Fibroblast of skin of left quadriceps (primary cell): ENCODE measurements at regions not wholly inside any gene's neighbourhood (a gene's known extent, or its start where the extent isn't known, plus 50 kb on each side); places are given as distances from the start of the nearest gene placed in this dataset.

Experiments used
- DNase-seq, 2 experiments: peaks; one replicate each; pipeline ENCODE4 v3.0.0-alpha.2; 2013; ENCODE audit warnings: low read depth in 2 of 2

GRCh38 chr3:170753421-170754310 is 116.3 kb downstream of the RPL22L1 start:
- peak; percentile 66 to 69 for DNase-seq

DNA sequence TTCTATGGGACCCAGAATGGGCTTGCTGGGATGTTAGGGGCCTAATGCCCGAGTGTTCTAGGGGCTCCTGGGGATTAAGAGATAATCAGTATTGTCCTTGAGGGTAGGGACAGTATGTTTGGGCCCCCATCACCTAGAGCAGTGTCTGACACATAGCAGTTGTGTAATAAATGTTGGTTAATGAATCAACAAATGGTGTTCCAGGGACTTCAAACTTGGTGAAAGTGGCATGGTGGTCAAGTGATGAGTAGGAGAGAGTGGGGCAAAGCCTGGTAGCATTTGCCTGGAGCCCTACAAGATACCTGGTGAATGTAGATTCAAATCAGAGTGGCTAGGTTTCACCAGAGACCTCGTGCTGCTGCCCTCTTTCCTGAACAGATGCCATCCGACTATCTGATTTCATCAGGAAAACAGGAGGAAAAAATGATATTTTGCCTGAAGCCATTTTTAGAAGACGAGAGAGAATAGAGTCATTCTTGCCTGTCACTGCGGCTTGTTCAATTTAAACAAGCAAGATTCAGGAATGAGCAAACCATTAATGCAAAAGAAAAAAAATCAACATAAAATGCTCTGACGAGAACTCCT is 117.3 kb downstream of the RPL22L1 start:
- no peak for DNase-seq

- DNase-seq, result no peak
Observed at GRCh38 chr3:170751899-170752293, 118.1 kb downstream of the RPL22L1 start.

GRCh38 chr3:170751083-170751898 is 118.7 kb downstream of the RPL22L1 start:
- DNase-seq, result peak; percentile 97 to 98

- DNase-seq, result no peak
Observed at GRCh38 chr3:170750478-170750830, 119.5 kb downstream of the RPL22L1 start.

DNA sequence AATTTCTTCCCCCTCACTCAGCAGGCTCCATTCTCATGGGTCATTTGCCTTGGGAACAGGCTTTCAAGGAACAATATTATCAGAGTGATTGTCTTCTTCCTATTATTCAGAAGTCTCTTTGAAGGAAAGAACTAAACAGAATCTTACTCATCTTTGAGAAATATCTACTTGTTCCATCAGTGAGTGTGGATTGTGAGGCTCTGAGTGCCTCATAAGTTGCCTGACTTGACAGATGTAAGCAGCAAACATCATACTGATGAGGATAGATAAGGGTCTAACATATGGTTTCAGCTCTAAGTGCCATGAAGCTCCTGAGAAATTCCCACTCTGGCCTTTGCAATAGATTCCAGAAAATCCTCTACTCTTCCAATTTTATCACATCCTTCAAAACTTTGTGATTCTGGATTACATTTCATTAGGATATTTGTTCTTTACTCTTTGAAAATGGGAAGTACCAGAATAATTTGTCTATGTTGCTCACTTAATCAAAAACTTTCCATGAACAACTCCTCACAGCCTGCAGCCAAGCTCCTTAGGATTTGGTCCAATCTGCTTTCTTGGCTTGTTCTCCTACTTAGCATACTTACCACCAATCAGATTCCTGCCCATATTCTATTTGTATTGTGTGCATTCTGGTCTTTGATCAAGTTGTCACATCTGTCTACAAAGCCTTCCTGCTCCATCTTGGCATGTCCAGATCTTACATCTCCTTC is 120.1 kb downstream of the RPL22L1 start:
- no peak for DNase-seq

GRCh38 chr3:170749185-170749584 is 120.8 kb downstream of the RPL22L1 start:
- DNase-seq, result no peak

DNA sequence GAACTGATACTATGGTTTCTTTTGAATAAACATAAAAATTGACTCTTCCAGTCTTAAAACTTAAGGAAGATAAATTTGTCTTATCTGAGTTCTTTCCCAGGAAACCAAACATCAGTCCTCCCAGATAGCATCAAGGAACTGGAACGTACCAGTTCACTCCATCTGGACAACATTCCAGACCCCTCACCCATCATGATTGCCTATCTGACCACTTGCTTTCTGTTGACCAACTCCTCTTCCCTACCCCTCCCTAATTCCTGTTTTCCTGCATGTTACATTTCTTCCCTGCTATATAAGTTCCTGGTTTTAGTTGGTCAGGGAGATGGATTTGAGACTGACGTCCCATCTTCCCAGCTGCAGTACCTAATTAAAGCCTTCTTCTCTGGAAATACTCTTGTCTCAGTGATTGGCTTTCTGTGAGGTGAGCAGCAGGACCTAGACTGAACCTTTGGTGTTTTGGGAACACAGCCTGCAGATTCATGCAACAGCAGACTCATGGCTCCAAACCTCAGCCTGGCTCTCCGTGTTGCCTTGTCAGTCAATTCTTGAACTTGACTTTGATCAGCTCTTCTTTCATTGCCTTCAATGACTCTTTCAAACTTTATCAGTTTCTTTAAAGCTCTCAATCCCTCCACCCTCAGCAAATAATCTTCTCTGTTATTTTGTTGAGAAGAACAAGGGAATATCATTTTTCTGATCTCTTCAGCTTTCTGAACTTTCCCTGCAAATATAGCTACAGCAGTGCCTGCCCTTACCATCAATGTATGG is 123.6 kb downstream of the RPL22L1 start:
- no peak for DNase-seq

DNA sequence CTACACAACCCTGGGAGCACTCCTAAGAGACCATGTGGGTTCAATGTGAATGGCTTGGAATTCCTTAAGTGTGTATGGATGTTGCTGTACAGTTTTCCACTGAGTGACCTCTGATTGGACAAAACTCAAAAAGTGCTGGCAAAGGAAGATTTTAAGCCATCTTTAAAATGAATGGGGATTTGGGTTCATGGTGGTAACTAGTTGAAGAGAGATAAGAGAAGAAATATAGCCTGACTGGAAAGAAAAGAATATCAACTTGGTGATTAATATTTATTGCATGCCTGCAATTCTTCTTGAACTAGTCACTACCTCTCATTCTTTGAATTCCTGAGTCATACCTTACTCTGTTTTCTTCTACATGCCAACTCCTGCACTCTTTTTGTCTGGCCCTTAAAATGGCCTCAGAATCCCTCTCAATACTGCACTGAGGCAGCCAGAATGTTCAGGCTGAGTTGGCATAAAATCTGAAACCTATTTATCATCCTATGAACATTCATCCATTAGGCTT is 124.7 kb downstream of the RPL22L1 start:
- DNase-seq, result peak; percentile 63 to 65

DNA sequence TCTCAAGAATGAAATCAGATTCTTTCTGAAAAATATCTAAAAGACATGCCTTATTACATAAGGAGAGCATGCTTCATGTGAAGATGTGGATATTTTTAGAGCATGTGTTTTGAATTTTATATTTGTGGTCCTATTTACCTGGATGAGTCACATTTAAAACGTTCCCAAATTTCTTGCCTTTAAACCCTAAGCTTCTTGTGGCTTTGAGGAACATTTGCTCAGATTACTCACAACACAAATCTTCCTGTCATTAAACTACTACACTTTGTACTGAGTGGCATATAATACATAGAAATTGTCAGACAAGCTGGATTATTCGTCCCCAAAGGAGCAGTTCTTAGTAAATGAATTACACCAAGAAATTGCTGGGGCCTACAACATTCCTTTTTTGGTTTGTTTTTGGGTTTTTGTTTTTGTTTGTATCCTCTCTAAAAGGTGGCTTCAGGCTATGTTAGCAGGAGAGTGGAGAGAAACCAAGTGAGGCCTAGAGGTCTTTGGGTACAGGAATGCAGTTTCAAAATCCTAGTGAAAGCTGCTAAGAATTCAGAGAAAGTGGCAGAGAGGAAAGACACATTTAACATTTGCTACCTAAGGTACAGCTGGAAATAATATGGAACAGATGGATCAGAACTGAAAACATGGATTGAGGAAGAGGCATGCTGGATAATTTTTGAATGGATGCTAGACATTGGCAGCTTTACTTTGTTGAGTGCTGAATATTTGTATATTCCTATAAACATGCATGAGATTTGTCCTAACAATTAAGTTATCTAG is 128.1 kb downstream of the RPL22L1 start:
- DNase-seq, result peak in 1 of 2 experiments; percentile 66

DNA sequence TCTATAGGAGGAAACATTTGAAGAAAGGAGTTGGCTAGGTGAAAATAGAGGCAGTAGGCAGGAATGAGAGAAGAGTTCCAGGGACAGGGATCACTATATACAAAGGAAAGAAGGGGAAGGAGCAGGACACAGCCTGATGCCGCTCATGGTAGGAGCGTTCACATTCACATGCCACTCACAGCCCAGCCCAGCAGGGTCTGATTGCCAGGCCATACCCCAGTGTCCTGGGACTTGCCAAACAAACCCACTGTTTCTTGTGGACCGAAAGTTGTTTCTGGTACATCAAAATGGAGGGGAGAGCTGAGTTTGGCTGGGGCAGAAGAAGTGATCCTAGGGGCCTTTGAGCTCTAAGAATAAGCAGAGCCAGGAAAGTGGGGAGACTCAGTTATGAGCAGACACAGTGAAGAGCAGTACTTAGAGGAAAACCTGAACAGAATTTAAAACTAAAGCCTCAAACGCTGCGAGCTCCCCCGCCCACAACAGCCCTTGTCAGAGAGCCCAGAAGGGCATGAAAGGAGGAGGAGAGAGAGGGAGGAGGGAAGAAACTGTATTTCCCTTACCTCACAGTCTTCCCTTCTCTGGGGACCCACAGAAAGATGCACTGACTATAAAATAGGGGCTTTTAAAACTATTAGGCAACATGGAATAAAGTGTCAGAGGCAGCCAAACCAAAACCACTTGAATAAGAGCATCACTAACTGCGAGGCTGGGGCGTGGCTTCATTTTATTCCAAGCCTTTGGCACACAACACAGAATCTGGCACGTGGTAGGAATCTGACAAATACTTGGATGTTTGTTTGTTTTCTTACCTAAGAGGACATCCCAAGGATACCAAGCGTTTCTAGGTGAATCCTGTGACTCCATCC is 129.0 kb downstream of the RPL22L1 start:
- DNase-seq, result peak; percentile 94

- no peak for DNase-seq
Observed at GRCh38 chr3:170740285-170740684, 129.7 kb downstream of the RPL22L1 start.

- DNase-seq, result no peak
Observed at GRCh38 chr3:170739410-170739809, 130.6 kb downstream of the RPL22L1 start.

GRCh38 chr3:170738766-170739165 is 131.2 kb downstream of the RPL22L1 start:
- no peak for DNase-seq

- DNase-seq, result no peak
Observed at GRCh38 chr3:170737498-170738162, 132.4 kb downstream of the RPL22L1 start.

GRCh38 chr3:170735821-170736220 is 134.2 kb downstream of the RPL22L1 start:
- DNase-seq, result no peak

DNA sequence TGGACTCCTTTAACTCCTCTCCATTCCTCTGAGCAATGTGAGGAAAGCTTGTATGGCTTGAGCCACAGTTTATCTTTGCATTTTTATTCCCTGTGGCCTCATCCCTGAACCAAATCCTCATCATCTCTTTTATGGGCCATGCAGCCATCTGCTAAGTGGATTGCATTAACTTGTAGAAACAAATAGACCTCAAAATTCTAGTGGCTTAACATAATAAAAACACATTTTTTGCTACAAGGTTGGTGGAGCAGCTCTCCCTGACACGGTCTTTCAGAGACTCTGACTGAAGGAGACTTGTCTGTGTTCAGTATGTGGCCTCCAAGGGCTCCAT is 135.3 kb downstream of the RPL22L1 start:
- DNase-seq, result no peak

DNA sequence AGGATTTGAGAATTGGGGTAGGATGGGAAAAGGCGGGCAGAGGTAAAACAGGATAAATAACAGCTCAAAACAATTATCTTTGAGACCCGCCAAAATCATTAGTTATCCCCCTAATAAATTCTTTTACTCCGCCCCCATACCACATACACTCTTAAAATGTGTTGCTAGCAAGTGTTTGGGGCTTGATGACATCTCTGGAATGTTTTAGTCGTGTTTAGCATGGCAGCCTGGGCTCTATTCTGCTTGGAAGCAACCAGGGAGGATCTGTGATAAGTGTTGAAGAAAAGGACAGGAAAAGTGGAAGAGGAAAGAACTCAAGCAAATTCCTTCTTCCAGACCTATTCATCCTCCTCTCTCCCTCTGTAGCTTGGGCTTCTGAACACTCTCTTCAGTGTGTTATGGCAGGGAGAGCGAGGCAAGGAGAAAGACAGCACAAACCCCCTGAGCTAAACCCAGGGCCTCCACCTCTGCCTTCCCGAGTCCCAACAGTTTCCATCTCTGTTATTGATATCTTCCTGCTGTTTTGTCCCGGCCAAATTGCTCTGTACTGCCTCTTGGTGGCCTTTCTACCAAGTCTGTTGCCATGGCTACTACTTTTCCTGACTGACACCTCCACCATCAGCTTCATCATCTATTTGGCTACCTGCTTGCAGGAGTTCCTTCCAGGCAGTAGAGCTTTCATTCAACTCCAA is 135.8 kb downstream of the RPL22L1 start:
- DNase-seq, result no peak
